SK-N-SH treated with all-trans-retinoic acid at 6 μM for 48 hours (cell line): ENCODE measurements at regions not wholly inside any gene's neighbourhood (a gene's known extent, or its start where the extent isn't known, plus 50 kb on each side); places are given as distances from the start of the nearest gene placed in this dataset.

Experiments used
- ARNTL ChIP-seq: fragments of 450-650 bp; formaldehyde crosslinking; IDR thresholded peaks from 2 replicates; pipeline ENCODE4 v1.5.0; 2020; ENCODE audit warnings: low read depth, mild to moderate bottlenecking, moderate library complexity, borderline replicate concordance
- ESRRG ChIP-seq: fragments of 250-450 bp; sonication (Bioruptor Pico); IDR thresholded peaks from 2 replicates; pipeline ENCODE4 v1.6.1; 2021; ENCODE audit warnings: mild to moderate bottlenecking
- ISL1 ChIP-seq: fragments of 250-450 bp; sonication (Bioruptor Pico); IDR thresholded peaks from 2 replicates; pipeline ENCODE4 v2.1.2; 2022; ENCODE audit warnings: mild to moderate bottlenecking, moderate library complexity
- PPARA ChIP-seq: fragments of 250-450 bp; sonication (Bioruptor Pico); IDR thresholded peaks from 2 replicates; pipeline ENCODE4 v1.5.0; 2020; ENCODE audit warnings: mild to moderate bottlenecking, borderline replicate concordance
- ZFP30 ChIP-seq: fragments of 450-650 bp; formaldehyde crosslinking; IDR thresholded peaks from 2 replicates; pipeline ENCODE4 v1.5.0; 2022; ENCODE audit warnings: mild to moderate bottlenecking, moderate library complexity
- ZNF8 ChIP-seq: fragments of 450-650 bp; formaldehyde crosslinking; IDR thresholded peaks from 2 replicates; pipeline ENCODE4 v1.5.0; 2020; ENCODE audit warnings: mild to moderate bottlenecking, moderate library complexity

- TF ChIP-seq ARNTL (CRISPR knock-in tag) = no peak
- no peak for TF ChIP-seq ISL1 (CRISPR knock-in tag)
- TF ChIP-seq ZNF8 (CRISPR knock-in tag) = no peak
- no peak for TF ChIP-seq ZFP30
- no peak for TF ChIP-seq ESRRG
- no peak for TF ChIP-seq PPARA (CRISPR knock-in tag)
These were observed 740.4 kb upstream of the IGFBP3 start for GRCh38 chr7:46661431-46661830.
